Prostate gland (tissue), 2 donors: ENCODE measurements at regions not wholly inside any gene's neighbourhood (a gene's known extent, or its start where the extent isn't known, plus 50 kb on each side); places are given as distances from the start of the nearest gene placed in this dataset.

Experiments used
- DNase-seq: peaks from one replicate; pipeline ENCODE4 v3.0.0-alpha.2; 2019; ENCODE audit warnings: low spot score
- H3K27ac ChIP-seq, 2 donors: fragments of 200-600 bp; sonication (generic); 2 replicates each; pipeline ENCODE4 v1.5.1; 2017 to 2019
- H3K27me3 ChIP-seq: fragments of 200-600 bp; sonication (generic); replicated peaks from 2 replicates; pipeline ENCODE4 v1.5.1; 2019; ENCODE audit not compliant: insufficient read depth
- H3K36me3 ChIP-seq, 2 donors: fragments of 200-600 bp; sonication (generic); 1 replicate in 1 of 2; 2 replicates in 1 of 2; pipeline versions ENCODE4 v1.5.1 to v1.8.1; 2017 to 2019
- H3K4me1 ChIP-seq: fragments of 200-600 bp; sonication (generic); replicated peaks from 2 replicates; pipeline ENCODE4 v1.5.1; 2019
- H3K4me3 ChIP-seq, 2 donors: fragments of 200-600 bp; sonication (generic); 2 replicates each; pipeline ENCODE4 v1.5.1; 2017 to 2019
- H3K9me3 ChIP-seq: fragments of 200-600 bp; sonication (generic); 2 replicates; pipeline ENCODE4 v1.5.1; 2017
- CTCF ChIP-seq, 4 experiments: fragments of 200-600 bp in 2 of 4; fragments of 450-650 bp in 2 of 4; sonication (generic) in 2 of 4; IDR thresholded peaks; 1 replicate in 3 of 4; 2 replicates in 1 of 4; pipeline ENCODE4 v1.5.1; 2016 to 2019; ENCODE audit warnings: antibody characterized with exemption in 4 of 4, mild to moderate bottlenecking in 2 of 4, moderate library complexity in 2 of 4
- POLR2A ChIP-seq: fragments of 450-650 bp; IDR thresholded peaks from one replicate; pipeline ENCODE4 v1.6.1; 2016; ENCODE audit warnings: antibody characterized with exemption, mild to moderate bottlenecking
- POLR2AphosphoS5 ChIP-seq: sonication (generic); formaldehyde crosslinking; IDR thresholded peaks from one replicate; pipeline ENCODE4 v1.6.1; 2017; ENCODE audit warnings: antibody characterized with exemption
- WGBS: methylation state at CpG from one replicate; pipeline ENCODE4 v1.1.5; 2018; 5-methylcytosine and 5-hydroxymethylcytosine counted together
- intact Hi-C: fragments of 100-400 bp; cut with DNase I; formaldehyde crosslinking; loops from one replicate; pipeline ENCODE4 v1.14.2; 2022

GRCh38 chr14:23899788-23900187, 53.8 kb upstream of the DHRS4 start:
- WGBS = 95% methylated on average over 8 of the region's 8 CpGs

GRCh38 chr14:23903442-23903841, 50.1 kb upstream of the DHRS4 start:
- Histone ChIP-seq H3K4me1 (no peaks in the 10 kb centered on the region), H3K9me3 (no peaks in the 10 kb centered on the region), H3K27me3 (peaks cover 2% of the 10 kb centered on the region), H3K4me3 (no peak overlapping the region), H3K27ac (no peak overlapping the region), H3K36me3 (no peaks in the 10 kb centered on the region)
- no peak for DNase-seq
- no peak for TF ChIP-seq POLR2AphosphoS5
- no peak for TF ChIP-seq POLR2A
- no peak for TF ChIP-seq CTCF (IDR thresholded peaks at IDR 0.05)
- intact Hi-C loops = no loop called here
- 70% methylated on average over 4 of the region's 4 CpGs for WGBS

More at GRCh38 chr14:23899788-23900187, 53.8 kb upstream of the DHRS4 start:
- no peaks in the 10 kb centered on the region for H3K36me3 ChIP-seq
- no peaks in the 10 kb centered on the region for H3K9me3 ChIP-seq
- no peak for TF ChIP-seq POLR2A
- no peak for TF ChIP-seq CTCF (IDR thresholded peaks at IDR 0.05)
- no peak for TF ChIP-seq POLR2AphosphoS5
- H3K27me3 ChIP-seq = peaks cover 2% of the 10 kb centered on the region
- intact Hi-C loops = no loop called here
- H3K4me3 ChIP-seq = no peak overlapping the region
- no peaks in the 10 kb centered on the region for H3K4me1 ChIP-seq
- H3K27ac ChIP-seq = no peak overlapping the region
- no peak for DNase-seq
